Nephron progenitor cell (in vitro differentiated cells): ENCODE measurements at regions not wholly inside any gene's neighbourhood (a gene's known extent, or its start where the extent isn't known, plus 50 kb on each side); places are given as distances from the start of the nearest gene placed in this dataset.

Experiments used
- DNase-seq: peaks from one replicate; pipeline ENCODE4 v3.0.0; 2021
- H3K27ac Mint-ChIP-seq: 2 replicates; pipeline ENCODE4 v1.8.0; 2021; ENCODE audit warnings: mild to moderate bottlenecking, moderate library complexity, mixed read lengths
- H3K27me3 Mint-ChIP-seq: 2 replicates; pipeline ENCODE4 v1.8.0; 2021; ENCODE audit warnings: mild to moderate bottlenecking, low read depth, mixed read lengths; ENCODE audit not compliant: poor library complexity
- H3K36me3 Mint-ChIP-seq: 2 replicates; pipeline ENCODE4 v1.8.0; 2021; ENCODE audit warnings: low read depth, mixed read lengths
- H3K4me1 Mint-ChIP-seq: 2 replicates; pipeline ENCODE4 v1.8.0; 2021; ENCODE audit warnings: mixed read lengths
- H3K4me3 Mint-ChIP-seq: 2 replicates; pipeline ENCODE4 v1.8.0; 2021; ENCODE audit warnings: mild to moderate bottlenecking, moderate library complexity, mixed read lengths
- H3K9me3 Mint-ChIP-seq: 2 replicates; pipeline ENCODE4 v1.8.0; 2021; ENCODE audit warnings: mild to moderate bottlenecking, moderate library complexity, mixed read lengths
- TF ChIP-seq, protein P1 (sequence below): fragments of 200-600 bp; sonication (generic); IDR thresholded peaks from 2 replicates; pipeline ENCODE4 v1.5.0; 2021; ENCODE audit warnings: antibody characterized with exemption

DNA sequence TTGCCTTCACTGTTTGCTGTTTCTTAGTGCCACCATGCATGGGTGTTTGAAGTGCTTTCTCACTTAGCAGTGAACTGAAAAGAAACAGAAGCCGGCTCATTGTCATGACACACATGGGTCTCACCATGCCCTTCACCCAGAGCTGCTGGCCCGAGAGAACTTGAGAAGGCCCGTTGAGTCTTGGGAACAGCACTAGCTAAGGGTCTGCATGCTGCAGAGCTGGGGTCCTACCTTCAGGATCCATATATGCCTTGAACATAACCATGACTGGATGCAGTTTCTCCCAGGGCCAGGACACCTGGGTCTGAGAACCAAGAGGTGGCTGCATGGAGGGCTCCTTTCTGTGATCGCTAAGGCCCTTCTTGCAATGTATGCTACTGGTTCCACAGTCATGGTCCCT is 245.5 kb upstream of the HS6ST1 start:
- Mint-ChIP-seq H3K4me3 (no peak overlapping the region), H3K4me1 (no peaks in the 10 kb centered on the region), H3K9me3 (no peaks in the 10 kb centered on the region), H3K27me3 (peaks cover 13% of the 10 kb centered on the region), H3K36me3 (no peaks in the 10 kb centered on the region), H3K27ac (no peak overlapping the region)
- no peak for DNase-seq
- TF ChIP-seq, protein P1, sequence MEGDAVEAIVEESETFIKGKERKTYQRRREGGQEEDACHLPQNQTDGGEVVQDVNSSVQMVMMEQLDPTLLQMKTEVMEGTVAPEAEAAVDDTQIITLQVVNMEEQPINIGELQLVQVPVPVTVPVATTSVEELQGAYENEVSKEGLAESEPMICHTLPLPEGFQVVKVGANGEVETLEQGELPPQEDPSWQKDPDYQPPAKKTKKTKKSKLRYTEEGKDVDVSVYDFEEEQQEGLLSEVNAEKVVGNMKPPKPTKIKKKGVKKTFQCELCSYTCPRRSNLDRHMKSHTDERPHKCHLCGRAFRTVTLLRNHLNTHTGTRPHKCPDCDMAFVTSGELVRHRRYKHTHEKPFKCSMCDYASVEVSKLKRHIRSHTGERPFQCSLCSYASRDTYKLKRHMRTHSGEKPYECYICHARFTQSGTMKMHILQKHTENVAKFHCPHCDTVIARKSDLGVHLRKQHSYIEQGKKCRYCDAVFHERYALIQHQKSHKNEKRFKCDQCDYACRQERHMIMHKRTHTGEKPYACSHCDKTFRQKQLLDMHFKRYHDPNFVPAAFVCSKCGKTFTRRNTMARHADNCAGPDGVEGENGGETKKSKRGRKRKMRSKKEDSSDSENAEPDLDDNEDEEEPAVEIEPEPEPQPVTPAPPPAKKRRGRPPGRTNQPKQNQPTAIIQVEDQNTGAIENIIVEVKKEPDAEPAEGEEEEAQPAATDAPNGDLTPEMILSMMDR = no peak

DNA sequence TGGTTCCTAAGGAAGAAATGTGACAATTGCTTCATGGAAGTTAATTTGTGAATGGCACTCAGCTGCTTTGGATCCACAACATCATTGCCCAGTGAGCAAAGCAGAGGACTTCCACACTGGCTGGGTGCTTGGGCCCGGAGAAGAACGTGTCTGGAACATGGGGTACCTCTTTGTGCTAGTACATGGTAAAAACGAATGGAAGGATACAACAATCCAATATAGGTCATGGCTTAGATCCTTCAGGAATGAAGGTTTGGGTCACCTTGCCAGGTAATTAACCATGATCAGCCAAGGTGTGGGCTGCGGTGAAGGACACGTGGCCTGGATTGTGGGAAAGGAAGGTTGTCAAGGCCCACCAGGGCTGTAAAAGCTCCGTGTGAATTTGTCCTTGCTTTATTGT is 245.9 kb upstream of the HS6ST1 start:
- Mint-ChIP-seq H3K36me3 (no peaks in the 10 kb centered on the region), H3K4me1 (no peaks in the 10 kb centered on the region)

DNA sequence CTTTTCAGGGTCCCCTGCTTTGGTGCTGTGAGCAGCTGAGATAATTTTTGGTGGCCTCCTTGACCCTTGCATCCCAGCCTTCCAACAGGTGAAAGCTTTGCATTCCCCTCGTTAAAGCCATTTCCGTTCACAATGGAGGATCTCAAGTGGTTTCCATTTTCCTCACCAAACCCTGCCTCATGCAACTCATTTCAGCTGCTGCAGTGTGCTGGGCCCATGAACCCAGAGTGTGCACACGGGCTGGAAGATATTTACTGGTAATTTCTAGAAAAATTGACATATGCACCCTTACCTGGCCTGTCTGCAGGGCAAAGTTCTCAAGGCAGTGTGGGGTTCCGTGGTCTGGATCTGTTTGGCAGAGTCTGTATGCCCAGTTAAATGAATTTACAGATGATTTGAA is 246.8 kb upstream of the HS6ST1 start:
- H3K36me3 Mint-ChIP-seq = no peaks in the 10 kb centered on the region
- no peak for DNase-seq
- H3K9me3 Mint-ChIP-seq = no peaks in the 10 kb centered on the region
- H3K4me1 Mint-ChIP-seq = no peaks in the 10 kb centered on the region
- no peak overlapping the region for H3K4me3 Mint-ChIP-seq
- peaks cover 5% of the 10 kb centered on the region for H3K27me3 Mint-ChIP-seq
- TF ChIP-seq, protein P1 = no peak
- no peak overlapping the region for H3K27ac Mint-ChIP-seq

More for the DNA sequence above, 245.9 kb upstream of the HS6ST1 start:
- Mint-ChIP-seq H3K27ac (no peak overlapping the region), H3K9me3 (no peaks in the 10 kb centered on the region), H3K27me3 (peaks cover 9% of the 10 kb centered on the region), H3K4me3 (no peak overlapping the region)
- no peak for DNase-seq
- TF ChIP-seq, protein P1 = no peak

DNA sequence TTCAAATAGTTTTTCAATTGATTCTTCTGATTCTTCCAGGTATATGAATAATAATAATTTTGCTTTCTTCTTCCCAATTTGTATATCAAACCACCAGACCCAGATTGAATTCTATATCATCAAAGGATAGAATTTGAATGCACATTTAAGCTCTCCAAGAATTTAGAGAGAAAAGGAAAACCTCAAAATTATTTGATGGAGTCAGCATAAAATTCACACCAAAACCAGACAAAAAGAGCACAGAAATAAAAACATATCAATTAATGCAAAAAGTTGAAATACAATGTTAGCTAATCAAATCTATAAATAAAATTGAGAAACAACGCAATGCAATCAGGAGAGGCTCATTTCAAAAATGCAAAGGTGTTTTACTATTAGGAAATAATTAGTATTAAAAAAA is 248.0 kb upstream of the HS6ST1 start:
- no peaks in the 10 kb centered on the region for H3K4me1 Mint-ChIP-seq
- H3K4me3 Mint-ChIP-seq = no peak overlapping the region
- DNase-seq = no peak
- H3K36me3 Mint-ChIP-seq = no peaks in the 10 kb centered on the region
- peaks cover 5% of the 10 kb centered on the region for H3K27me3 Mint-ChIP-seq
- TF ChIP-seq, protein P1 = no peak
- H3K27ac Mint-ChIP-seq = no peak overlapping the region
- H3K9me3 Mint-ChIP-seq = no peaks in the 10 kb centered on the region

DNA sequence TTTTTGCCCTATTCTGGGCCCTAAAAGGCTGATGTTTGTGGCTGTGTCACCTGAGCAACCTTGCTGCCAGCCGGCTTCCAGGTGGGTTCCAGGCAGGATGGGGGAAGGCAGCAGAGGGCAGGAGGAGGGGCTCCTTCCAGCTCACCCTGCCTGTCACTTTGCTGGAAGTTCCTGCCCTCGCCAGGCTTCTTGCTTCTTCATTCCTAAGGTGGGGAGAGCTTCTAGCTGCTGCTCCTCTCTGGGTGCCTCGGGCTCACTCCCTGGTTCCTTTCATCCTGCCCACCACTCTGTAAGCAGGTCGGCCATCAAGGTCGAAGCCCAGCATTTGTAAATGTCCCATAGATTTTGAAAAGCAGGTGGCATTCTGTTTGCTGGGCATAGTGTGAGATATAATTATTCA is 249.4 kb upstream of the HS6ST1 start:
- peaks cover 10% of the 10 kb centered on the region for H3K27me3 Mint-ChIP-seq
- DNase-seq = no peak
- H3K27ac Mint-ChIP-seq = no peak overlapping the region
- TF ChIP-seq, protein P1 = no peak
- no peaks in the 10 kb centered on the region for H3K36me3 Mint-ChIP-seq
- H3K9me3 Mint-ChIP-seq = no peaks in the 10 kb centered on the region
- no peak overlapping the region for H3K4me3 Mint-ChIP-seq
- H3K4me1 Mint-ChIP-seq = no peaks in the 10 kb centered on the region

DNA sequence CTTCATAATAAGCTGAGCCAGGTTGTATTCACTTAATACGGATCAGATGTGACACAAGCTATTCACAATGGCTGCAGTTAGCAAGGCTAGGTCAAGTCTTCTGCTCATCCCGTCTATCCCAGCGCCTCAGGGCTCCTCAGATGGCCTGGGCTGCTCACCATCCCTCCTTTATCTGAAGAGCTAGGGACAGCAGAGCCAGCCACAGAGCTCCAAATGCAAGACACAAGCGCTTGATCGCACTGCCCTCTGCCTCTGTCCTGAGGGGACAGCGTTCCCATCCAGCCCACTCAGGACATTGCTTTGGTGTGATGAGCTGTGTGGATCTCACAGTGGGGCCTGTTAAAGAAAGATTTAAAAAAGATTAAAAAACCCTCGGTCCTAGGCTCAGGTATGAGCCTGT is 254.4 kb upstream of the HS6ST1 start:
- H3K36me3 Mint-ChIP-seq = no peaks in the 10 kb centered on the region
- TF ChIP-seq, protein P1 = no peak
- no peak overlapping the region for H3K4me3 Mint-ChIP-seq
- peaks cover 28% of the 10 kb centered on the region for H3K27me3 Mint-ChIP-seq
- DNase-seq = no peak
- H3K4me1 Mint-ChIP-seq = no peaks in the 10 kb centered on the region
- H3K27ac Mint-ChIP-seq = no peak overlapping the region
- no peaks in the 10 kb centered on the region for H3K9me3 Mint-ChIP-seq
